D341Med (cell line): ENCODE measurements at regions not wholly inside any gene's neighbourhood (a gene's known extent, or its start where the extent isn't known, plus 50 kb on each side); places are given as distances from the start of the nearest gene placed in this dataset.
"Not testable (repeated sequence)": the region's sequence is repeated elsewhere in the genome, so short reads cannot be mapped to it uniquely, and the experiment has no call there.

Experiments used
- DNase-seq: peaks from one replicate; pipeline ENCODE4 v3.0.0; 2012; ENCODE audit warnings: low spot score

DNA sequence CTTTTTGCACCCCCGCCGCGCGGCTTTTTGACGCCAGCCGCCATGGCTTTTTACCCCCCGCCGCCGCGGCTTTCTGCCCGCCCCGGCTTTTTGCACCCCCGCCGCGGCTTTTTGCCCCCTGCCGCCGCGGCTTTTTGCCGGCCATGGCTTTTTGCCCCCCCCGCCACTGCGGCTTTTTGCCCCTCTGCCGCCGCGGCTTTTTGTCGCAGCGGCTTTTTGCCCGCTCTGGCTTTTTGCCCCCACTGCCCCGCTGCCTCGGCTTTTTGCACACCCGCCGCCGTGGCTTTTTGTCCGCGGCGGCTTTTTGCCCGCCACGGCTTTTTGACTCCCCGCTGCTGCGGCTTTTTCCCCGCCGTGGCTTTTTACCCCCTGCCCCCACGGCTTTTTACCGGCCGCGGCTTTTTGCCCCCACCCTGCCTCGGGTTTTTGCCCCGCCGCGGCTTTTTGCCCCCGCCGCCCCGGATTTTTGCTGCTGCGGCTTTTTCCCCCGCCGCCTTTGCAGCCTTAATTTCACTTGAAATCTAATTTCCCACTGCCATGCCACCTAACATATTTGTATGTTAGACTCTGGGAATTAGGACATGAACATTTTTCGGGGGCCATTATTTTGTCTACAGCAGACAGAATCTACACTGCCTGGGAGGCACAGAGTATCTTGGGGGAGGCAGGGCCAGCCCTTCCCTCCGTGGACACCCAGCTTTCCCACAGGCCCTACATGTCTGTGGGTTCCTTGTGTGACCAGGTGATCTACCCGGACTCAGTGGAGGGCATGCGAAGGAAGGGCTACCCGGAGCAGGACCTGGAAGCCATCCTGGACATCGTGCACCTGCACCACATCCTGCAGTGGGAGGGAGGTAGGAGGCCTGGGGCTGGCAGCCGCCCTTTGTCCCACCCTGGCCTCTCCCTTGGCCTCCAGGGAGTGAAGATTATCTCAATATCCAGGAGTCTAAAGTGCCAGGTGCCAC lies 3031.0 kb upstream of the TEKT4 start:
- no peak for DNase-seq

GRCh38 chr2:91842264-91842663 lies 3029.0 kb upstream of the TEKT4 start:
- DNase-seq: not testable (repeated sequence)

- DNase-seq: not testable (repeated sequence)
These were observed 3028.3 kb upstream of the TEKT4 start for GRCh38 chr2:91842913-91843312.

- DNase-seq: not testable (repeated sequence)
These were observed 3027.3 kb upstream of the TEKT4 start for GRCh38 chr2:91843723-91844450.

DNA sequence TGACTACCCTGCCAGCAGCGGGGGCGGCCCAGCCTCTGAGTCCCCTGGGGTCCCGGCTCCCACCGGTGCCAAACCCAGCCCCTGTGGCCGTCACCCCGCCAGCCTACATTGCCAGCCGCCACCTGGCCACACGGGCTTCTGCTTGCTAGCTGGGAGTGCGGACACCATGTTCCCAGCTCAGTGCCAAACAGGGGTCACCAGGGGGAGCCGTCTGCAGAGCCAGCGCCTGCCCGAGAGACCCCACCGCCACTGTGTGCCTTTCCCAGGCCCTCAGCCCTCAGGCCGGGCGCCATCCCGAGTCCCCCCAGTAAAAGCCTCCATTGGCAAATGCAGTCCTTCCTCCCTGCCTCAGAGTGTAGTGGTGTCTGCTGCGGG lies 3026.8 kb upstream of the TEKT4 start:
- DNase-seq: not testable (repeated sequence)

DNA sequence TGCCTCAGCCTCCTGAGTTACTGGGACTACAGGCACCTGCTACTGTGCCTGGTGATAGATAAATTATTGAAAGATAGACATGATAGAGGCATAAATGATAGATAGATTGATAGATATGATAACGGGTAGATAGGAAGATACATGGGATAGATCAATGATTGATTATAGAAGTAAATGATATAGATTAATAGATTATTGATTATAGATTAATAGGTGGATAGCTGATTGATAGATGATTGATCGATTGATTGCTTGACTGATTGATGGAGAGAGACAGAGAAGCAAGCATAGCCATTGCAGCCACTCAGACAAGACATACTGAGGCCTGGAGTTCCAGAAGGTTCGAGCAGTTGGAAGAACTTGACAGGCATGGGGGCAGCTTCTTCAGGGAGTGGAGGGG lies 3024.8 kb upstream of the TEKT4 start:
- DNase-seq: not testable (repeated sequence)

DNA sequence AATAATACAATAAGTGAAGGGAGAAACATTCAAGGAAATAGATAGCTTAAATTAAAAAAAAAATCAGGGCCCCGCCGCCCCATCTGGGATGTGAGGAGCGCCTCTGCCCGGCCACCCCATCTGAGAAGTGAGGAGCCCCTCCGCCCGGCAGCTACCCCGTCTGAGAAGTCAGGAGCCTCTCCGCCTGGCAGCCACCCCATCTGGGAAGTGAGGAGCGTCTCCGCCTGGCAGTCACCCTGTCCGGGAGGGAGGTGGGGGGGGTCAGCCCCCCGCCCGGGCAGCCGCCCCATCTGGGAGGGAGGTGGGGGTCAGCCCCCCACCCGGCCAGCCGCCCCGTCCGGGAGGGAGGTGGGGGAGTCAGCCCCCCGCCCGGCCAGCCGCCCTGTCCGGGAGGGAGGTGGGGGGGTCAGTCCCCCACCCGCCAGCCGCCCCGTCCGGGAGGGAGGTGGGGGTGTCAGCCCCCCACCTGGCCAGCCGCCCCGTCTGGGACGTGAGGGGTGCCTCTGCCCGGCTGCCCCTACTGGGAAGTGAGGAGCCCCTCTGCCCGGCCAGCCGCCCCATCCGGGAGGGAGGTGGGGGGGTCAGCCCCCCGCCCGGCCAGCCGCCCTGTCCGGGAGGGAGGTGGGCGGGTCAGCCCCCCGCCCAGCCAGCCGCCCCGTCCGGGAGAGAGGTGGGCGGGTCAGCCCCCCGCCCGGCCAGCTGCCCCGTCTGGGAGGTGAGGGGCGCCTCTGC lies 3019.4 kb upstream of the TEKT4 start:
- not testable (repeated sequence) for DNase-seq

GRCh38 chr2:91856971-91857370 lies 3014.3 kb upstream of the TEKT4 start:
- DNase-seq: not testable (repeated sequence)

DNA sequence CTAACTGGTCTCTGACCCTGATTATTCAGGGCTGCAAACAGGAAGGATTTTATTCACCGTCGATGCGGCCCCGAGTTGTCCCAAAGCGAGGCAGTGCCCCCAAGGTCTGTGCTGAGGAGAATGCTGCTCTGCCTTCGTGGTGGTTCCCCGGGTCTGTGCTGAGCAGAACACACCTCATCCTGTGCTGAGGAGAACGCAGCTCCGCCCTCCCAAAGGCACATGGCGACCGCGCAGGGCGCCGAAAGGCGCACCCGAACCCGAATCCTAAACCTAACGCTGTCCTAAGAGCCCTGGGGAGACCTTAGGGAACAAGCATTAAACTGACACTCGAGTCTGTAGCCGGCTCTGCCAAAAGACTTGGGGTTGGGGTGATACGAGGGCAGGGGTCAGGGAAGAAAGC lies 3013.5 kb upstream of the TEKT4 start:
- not testable (repeated sequence) for DNase-seq

GRCh38 chr2:91871716-91872115 lies 2999.5 kb upstream of the TEKT4 start:
- DNase-seq: not testable (repeated sequence)

DNA sequence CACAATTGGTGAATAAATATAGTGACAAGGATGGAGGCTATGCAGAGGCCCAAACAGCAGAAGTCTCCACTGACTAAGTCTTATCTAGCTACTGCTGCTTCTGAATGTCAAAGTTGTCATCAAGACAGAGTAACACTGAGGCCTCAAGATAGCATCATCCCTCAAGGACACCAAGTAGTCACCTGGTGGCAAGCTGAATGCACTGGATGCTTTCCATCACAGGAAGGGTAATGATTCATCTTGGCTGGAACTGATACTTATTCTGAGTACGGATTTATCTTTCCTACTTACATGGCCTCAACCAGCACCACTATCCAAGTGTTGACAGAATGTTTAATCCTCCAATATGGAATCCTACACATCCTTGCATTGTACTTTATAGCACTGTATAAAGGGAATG lies 2997.8 kb upstream of the TEKT4 start:
- not testable (repeated sequence) for DNase-seq

DNA sequence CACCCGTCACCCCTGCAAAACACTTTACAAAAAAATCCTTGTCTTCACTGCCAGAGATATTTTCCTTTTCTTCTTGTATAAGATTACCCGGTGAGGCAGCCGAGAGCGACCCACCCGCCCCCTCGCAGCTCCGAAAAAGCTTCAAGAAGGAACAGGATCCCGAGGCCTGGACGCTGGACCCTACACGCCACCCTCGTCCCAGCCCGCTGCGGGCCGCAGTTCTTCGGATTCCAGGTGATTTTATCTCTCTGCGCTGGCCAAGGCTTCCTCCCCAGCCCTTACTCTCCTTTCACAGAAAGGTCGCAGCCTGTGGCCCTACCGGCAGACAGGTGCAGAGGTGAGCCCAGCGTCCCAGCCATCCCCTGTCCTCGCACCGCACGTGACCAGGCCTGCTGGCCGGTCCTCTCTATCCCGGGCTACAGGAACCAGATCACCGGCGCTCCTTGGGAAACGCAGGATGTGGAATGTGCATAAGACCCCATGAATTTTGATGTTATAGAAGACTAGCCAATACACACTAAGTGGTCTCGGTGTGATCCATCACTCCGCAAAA lies 2993.5 kb upstream of the TEKT4 start:
- not testable (repeated sequence) for DNase-seq

DNA sequence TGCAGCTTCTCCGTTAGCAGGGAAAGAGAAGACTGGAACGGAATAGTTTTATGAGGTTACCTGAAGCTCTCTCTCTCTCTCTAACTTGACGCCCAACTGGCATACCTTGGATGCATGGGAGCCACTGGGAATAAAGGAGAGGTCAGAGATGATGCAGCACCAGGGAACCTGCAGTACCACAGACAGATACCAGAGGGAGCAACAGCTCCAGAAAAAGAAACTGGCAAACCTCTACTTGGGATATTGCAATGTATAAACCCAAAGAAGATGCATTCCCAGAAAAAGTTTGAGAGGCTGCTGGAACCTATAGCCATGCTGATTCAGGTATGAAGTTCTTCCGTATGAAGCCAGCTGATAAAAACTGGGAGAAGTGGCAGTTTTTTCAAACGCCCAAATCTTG lies 2976.1 kb upstream of the TEKT4 start:
- not testable (repeated sequence) for DNase-seq

GRCh38 chr2:91917602-91918001 lies 2953.6 kb upstream of the TEKT4 start:
- DNase-seq: not testable (repeated sequence)
